GM21528 (cell line): ENCODE measurements at regions not wholly inside any gene's neighbourhood (a gene's known extent, or its start where the extent isn't known, plus 50 kb on each side); places are given as distances from the start of the nearest gene placed in this dataset.

Source experiments
- ATAC-seq: cut with Tn5 transposase; IDR thresholded peaks from one replicate; pipeline ENCODE4 v1.9.1; 2021; ENCODE audit warnings: mild to moderate bottlenecking, moderate library complexity; ENCODE audit not compliant: unreplicated experiment, low FRiP score

DNA sequence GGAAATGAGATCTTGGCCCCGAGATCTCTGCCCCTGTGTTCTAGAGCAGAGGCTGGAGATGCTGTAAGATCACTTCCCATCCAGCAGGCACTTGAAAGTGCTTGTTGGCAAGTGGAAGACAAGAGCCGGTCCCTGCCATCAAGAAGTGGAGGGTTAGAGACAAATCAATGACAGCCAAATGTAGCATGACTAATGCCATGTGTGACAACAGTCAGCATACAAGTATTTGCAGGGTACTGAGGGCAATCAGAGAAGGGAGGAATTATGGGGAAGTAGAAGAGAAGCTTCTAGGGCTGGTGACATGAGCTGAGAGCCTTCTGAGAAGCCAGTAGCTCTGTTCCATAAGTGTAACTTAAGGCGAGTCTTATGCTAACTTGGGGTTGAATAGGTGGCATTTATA is 58.6 kb downstream of the TMEM17 start:
- ATAC-seq, result no peak

DNA sequence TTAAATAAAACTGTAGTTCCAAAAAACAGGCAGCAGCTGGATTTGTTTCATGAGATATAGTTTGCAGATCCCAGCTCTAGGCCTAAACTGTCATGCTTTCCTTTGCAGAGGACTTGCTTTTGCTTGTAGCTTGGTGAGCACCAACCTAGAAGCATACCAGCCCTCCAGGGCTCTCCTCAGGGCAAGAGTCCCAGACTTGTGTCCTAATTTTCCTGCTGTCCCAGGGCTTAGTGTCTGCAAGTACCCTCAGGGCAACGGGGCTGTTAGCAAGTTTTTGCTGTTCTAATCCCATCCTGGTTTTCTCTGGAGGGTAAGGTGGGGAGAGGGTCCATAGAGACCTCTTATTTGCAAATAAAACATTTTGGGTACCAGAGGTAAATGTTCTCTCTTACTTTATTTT is 59.5 kb downstream of the TMEM17 start:
- no peak for ATAC-seq

DNA sequence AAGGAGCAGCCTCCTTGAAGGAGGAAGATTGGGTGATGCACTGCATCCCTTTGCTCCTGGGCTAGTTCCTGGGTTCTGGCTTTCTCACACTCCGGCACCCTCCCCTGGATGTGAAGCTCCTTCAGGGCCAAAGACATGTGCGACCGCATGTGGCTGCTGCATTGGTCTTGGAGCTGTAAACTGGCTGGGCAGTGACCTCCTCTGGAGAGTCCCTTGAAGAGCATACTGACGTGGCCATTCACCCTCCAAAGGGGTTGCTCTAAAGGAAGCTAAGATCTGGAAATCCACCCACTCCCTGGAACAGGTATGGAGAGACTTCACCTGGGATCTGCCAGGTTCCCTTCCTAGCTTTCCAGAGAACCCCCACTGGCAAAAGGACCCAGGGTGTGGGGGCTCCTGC is 62.1 kb downstream of the TMEM17 start:
- no peak for ATAC-seq

DNA sequence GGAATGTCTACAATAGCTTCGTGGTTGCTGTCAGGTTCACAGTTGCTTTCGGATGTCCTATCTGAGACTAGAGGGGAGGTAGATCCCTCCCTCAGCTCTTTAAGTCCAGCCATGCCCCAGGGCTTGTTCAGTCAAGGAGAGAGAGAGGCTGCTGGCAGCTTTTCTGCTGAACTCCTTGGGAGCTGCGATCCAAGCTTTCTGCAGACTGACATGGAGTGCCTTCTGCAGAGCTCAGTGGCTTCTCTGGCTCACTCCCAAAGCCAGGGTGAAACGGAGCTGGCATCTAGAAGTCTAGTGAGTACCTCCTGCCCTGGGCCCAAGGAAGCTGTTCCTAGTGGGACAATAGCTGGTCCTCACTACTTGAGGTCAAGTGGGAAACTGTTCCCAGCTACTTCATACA is 62.5 kb downstream of the TMEM17 start:
- no peak for ATAC-seq

DNA sequence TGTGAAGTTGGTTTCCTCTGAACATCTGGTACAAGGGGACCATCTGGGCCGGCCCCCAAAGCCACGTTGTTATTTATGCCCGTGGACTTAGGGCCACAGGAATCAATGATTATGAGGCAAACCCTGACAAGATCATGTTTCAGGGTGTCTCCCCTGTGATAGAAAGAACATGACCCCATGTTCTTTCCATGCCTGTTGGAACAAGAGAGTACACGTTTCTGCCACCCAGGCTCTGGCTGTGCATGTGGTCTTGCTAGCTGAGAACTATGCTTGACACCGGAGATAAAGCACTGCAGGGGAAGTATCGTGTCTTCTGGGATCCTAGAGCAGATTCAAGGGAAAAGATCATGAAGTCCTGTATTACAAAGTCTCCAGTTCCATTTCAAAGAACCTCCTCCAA is 64.2 kb downstream of the TMEM17 start:
- ATAC-seq, result no peak

DNA sequence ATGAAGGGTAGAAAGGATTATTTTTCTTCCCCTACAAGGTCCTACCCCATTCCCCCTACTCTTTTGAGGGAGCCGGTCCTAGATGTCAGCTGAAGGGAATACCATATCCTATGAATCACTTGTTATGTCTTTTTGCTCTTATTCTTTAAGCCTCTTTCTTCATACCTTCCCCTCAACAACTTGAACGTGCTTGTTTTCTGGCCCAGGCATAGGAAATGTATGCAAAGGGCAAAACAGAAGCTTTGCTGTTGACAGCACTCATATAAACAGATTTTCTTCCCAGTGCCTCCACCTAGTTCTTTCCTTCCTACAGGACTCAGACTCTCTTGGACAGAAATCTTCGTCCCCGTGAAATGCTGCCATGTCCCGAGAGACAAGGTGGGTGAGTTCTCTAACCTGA is 64.6 kb downstream of the TMEM17 start:
- ATAC-seq, result no peak

DNA sequence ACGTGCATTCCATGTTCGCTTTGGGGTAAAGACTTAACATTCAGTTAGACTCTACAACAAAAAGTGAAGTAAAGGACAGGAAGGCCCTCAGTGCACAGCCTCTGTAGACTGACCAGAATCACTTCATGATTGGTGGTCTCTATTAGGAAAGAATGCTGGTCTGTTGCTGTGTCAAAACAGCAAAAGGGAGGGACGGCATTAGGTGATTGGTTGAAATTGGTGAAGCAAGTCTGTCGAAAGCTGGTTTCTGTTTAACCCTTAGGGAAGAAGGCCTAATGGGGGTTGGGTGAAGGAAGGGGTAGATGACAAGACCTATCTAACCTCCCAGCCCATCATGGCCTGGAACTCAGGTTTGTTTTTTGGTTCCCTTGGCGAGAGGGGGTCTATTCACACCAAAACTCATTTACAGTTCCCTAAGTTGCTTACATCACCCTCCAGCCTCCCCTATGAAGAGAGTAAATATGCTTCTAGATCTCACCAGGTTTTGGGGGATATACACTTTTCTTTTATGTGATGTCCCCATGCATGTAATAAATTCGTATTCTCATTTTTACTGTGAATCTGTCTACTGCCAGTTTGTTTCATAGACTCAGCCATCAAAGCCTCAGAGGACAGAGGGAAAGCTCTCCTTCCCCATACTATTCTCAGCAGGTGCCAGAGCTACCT is 65.6 kb downstream of the TMEM17 start:
- ATAC-seq, result no peak

DNA sequence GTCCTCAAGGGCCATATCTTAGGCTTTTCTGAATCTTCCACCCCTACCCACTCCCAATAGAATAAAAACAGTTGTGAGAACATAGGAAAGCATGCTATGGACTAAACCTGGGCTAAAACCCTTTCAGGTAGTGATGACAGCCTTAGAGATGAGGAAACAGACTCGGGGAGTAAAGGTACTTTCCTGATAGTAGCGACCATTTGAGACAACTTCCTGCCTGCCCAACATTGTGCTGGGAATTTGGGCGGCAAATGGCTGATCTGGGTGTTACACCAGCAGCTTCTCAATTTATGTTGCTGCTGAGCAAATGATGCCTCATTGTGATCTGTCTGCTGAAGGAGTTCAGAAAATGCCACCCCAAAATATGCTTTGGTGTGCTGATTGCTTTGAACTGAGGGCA is 66.6 kb downstream of the TMEM17 start:
- ATAC-seq, result no peak

DNA sequence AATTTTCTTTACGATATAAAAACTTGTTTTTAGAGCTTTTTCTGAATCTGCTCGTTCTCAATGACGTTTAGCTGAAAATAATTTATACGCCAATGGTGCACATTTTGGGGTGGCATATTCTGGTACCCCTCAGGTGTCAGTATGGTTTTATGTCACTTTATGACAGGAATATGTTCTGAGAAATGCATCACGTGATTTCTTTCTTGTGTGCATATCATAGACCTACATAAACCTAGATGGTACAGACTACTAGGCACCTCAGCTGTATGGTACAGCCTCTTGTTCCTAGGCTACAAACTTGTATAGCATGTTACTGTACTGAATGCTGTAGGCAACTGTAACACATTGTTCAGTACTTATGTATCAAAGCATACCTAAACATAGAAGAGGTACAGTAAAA is 68.2 kb downstream of the TMEM17 start:
- ATAC-seq, result no peak

DNA sequence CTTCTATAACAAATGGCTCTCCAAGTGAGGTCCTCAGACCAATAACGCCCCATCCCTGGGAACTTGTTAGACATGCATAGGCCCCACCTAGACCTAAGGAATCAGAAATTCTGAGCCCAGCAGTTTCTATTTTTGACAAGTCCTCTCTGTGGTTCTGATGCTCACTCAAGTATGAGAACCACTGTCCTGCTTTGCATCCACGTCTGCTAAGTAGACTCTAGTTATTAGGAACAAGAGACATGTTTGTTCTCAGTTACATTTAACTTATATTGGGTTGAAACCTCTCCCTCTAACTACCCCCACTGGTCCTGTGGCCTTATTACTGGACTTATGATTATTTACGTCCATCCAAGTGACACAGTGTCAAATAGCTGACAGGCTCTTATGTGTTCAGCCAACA is 70.3 kb downstream of the TMEM17 start:
- ATAC-seq, result peak; percentile 86

DNA sequence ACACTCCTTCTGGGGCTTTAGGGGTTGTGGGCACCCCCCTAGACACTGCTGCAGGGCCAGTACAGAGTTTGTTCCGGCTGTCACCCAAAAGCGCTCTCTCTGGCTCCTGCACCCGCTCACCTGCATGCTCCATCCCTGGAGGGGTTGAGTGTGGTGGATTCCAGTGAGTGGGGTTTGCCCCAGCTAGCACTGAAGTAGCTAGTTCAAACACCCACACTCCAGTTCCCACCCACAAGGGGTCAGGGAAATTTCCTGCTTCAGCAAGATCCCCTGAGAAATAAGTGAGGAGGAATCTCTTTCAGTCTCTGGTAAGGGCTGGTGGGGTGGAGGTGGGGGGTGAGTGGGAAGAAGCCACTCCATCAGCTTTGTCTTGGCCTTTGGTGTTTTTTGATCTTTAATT is 73.6 kb downstream of the TMEM17 start:
- ATAC-seq, result no peak

DNA sequence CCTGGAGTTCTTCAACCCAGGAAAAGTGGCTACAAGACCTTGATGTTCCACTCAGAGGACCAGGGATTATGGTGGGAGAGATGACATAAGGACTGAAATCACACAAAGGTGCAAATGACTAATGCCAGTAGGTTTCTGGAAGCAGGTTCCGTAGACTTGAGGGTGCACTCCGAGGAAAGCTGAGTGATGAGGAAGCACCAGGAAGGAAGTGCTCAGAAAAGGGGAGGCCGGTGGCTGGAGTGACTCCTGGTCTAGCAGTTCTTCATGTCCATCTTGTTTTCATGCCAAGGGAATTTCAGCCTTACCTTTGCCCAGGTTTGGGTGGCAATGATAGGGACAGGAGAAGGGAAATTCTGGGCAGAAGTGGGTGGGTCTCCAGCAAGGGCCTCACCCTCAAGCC is 74.5 kb downstream of the TMEM17 start:
- no peak for ATAC-seq

DNA sequence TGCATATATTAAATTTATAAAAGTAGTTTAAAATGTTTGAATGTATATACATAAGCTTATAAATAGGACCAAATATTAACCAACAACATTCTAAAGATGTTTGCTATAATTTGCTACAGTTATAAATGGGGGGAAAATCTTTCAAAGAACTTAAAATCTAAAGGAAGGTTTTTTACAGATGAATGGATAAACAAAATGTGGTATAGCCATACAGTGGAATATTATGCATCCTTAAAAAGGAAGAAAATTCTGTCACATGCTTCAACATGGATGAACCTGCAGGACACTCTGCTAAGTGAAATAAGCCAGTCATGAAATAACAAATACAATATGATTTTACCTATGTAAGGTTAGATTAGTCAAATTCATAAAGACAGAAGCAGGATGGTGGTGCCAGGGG is 75.8 kb downstream of the TMEM17 start:
- ATAC-seq, result no peak

DNA sequence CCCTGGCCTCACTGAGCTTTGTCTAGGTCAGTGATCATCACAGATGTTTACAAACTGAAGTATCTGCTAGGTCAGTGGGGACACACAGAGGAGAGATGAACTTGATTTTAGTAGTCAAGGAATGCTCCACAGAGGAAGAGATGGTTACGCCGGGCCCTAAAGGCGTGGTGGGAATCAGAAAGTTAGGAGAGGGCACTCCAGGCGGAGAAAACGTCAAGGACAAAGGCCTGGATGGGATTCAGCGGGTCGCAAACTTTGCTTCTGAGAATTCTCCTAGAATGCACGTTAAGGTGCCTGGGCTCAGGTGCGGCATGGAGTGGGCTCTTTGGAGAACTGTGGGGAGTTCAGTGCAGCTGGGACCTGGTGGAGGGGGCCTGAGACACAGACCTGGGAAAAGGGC is 78.8 kb downstream of the TMEM17 start:
- ATAC-seq, result no peak

DNA sequence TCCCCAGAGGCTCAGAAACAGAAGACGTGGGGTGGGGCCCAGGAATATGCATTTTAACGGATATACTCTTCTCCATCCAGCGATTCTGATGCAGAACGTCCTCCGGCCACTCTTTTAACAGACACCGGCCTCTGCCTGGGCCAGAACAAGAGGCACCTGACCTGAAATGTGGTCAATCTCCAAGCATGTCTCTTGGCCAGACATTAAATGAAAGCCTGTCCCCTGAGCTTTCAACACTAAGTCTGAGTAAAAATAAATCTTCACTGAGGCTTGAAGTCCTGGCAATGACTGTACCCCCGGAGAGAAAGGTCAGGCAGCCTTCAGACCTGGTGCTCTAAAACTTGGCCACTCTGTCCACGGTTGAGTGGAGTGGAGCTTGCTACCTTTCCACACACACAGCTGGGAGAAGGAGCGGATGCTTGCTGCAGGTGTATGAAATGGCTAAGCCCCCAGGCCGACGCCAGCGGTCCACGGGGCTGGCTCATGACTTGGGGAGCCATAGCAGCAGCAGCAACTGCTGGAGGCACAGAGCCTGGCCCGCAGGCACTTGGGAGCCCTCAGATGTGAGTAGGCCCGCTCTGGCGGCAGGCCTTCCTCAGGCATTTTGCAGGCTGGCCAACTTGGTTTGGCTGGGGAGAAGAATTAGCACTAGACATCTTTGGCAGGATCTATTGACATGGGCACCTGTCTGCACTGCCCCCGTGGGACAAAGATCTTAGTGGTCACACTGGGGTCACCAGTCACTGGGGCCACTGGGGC is 79.7 kb downstream of the TMEM17 start:
- no peak for ATAC-seq

DNA sequence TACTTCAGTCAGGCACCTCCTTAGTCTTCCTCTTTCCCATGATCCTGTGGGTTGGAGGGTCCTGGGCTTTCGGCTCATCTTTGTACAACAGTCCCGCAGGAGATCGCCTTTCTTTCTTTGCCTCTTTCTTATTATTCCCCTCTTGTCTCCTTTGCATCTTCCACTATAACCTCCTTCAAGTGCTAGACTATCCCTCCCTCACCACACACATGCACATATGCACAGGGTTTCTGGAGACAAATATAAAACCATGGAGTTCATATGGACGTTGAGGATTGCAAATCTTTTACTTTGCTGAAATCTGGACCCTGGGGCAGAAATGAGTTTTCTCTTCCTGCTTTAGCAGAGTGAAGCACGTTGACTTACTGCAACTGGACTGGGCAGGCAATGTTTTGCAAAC is 80.3 kb downstream of the TMEM17 start:
- no peak for ATAC-seq

DNA sequence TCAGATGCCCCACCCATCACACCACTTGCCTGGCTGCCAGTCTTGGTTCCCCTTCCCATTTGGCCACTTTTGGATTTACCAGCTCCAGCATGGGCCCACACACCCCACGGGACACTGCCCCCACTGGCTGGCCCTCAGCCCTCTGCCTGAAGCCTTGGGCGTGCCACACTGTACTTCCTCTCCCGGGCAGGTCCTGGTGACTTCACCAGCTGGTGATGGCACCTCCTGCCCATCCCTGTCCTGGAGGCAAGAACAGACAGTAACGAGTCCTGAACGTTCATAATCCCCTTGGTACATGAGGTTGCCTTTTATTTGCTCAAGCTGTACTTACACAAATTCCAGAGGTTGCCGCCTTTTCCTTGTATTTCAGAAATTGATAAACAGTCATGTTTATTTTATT is 81.1 kb downstream of the TMEM17 start:
- no peak for ATAC-seq

DNA sequence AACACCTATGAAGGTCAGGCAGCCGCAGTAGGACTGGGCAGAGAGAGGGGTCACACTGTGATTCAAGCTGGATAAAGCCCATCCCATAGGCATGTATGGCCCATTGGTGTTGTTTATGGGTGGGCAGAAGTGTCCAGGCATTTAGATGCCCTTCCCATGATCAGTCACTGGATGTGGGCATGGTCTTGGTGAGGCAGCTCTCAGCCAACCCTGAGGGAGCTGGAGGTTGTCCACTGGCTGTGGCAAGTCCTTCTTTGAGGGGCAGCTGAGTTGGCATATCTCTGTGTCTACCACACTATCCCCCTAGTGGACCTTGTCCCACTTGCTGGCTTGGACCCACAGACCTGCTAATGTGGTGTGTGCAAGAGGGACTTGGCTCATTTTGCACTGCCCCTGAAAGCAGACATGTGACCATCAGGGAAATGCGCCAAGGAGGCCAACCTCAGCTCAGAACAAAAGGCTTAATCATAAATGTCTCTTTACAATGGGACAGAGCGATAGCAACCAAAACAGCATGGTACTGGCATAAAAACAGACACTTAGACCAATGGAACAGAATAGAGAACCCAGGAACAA is 82.0 kb downstream of the TMEM17 start:
- no peak for ATAC-seq

DNA sequence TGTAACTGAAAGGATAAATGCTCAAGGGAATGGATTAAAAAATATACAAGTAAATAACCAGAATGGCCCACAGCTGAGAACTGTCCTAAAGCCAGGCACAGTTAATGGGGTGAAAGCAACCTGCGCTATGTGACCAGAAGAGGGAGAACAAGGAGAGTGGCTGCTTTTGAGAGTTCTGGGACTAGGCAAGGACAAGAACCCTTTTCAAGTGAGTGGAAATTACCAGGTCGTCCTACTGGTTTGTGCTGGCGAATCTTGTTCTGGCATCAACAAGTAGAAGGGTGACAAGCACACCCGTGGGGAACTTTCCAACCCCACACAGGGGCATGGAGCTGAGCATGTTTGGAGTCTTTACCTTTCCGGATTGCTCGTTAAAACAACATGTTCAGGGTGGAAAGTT is 82.8 kb downstream of the TMEM17 start:
- ATAC-seq, result no peak

DNA sequence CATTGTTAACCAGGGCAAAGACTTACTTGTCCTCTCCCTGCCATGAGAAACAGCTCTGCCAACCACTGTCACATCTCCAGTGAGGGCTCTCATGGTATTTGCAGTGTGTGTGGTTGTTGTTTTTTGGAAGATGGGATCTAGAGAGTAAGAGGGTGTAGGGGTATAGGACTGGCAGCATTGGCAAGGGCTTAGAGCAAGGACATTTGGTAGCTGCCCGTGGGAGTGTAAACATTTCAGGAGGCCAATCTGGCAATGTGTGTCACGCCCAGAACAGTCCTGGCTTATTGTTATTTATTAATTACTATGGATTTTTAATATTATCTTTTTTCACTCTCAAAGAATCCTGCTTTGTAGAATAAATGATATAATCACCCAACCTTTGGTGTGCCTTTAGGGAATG is 90.5 kb downstream of the TMEM17 start:
- no peak for ATAC-seq

DNA sequence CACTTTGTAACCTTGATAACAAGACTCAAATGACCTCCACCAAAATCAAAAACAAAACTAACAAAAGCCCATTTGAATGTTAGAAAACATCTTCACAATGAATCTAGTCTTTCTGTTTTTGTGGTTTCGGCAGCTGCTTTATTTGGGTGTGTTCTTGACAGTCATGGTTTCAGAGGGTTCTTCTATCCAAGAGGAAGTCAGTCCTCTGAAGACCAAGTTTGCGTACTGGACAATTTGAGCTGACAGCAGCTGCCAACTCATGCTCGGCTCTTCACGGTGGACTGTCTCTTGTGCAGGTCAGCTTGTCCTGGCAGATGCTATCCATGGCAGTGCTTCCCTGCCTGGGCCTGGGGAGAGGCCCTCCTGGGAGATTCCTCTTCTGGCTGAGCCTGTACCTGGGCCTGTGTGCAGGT is 91.0 kb downstream of the TMEM17 start:
- ATAC-seq, result no peak

DNA sequence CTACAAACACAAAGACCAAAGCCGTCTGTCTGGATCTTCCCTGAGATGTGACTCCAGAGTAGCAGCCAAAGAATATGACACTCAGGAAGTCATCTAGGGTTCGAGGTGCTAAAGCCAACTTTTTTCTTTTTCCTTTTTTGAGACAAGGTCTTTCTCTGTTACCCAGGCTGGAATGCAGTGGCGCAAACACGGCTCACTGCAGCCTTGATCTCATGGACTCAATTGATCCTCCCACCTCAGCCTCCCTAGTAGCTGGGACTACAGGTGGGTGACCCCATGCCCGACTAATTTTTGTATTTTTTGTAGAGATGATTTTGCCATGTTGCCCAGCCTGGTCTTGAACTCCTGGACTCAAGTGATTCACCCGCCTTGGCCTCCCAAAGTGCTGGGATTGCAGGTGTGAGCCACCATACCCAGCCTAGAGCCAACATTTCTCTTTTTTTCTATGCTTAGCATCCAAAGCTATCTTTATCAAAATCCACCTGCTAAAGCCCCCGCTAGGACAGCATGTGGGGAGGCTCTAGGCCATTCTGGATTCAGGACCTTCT is 92.8 kb downstream of the TMEM17 start:
- ATAC-seq, result no peak
